SK-N-SH treated with all-trans-retinoic acid at 6 μM for 48 hours (cell line): ENCODE measurements at regions not wholly inside any gene's neighbourhood (a gene's known extent, or its start where the extent isn't known, plus 50 kb on each side); places are given as distances from the start of the nearest gene placed in this dataset.

Experiments
- ATAC-seq: fragments of 200-7000 bp; cut with Tn5 transposase; 3 replicates; pipeline ENCODE4 v1.9.1; 2020; ENCODE audit warnings: mild to moderate bottlenecking, moderate library complexity
- ARNTL ChIP-seq: fragments of 450-650 bp; formaldehyde crosslinking; IDR thresholded peaks from 2 replicates; pipeline ENCODE4 v1.5.0; 2020; ENCODE audit warnings: low read depth, mild to moderate bottlenecking, moderate library complexity, borderline replicate concordance
- BACH2 ChIP-seq: fragments of 250-450 bp; sonication (Bioruptor Pico); IDR thresholded peaks from 2 replicates; pipeline ENCODE4 v1.9.0; 2021; ENCODE audit warnings: mild to moderate bottlenecking, borderline replicate concordance
- CSDC2 ChIP-seq: fragments of 250-450 bp; sonication (Bioruptor Pico); IDR thresholded peaks from 2 replicates; pipeline ENCODE4 v1.5.0; 2020; ENCODE audit warnings: mild to moderate bottlenecking, moderate library complexity
- ESRRG ChIP-seq: fragments of 250-450 bp; sonication (Bioruptor Pico); IDR thresholded peaks from 2 replicates; pipeline ENCODE4 v1.6.1; 2021; ENCODE audit warnings: mild to moderate bottlenecking
- GLIS3 ChIP-seq: fragments of 250-450 bp; sonication (Bioruptor Pico); IDR thresholded peaks from 2 replicates; pipeline ENCODE4 v1.5.0; 2020; ENCODE audit warnings: mild to moderate bottlenecking, moderate library complexity
- ISL1 ChIP-seq: fragments of 250-450 bp; sonication (Bioruptor Pico); IDR thresholded peaks from 2 replicates; pipeline ENCODE4 v2.1.2; 2022; ENCODE audit warnings: mild to moderate bottlenecking, moderate library complexity
- OSR1 ChIP-seq: fragments of 250-450 bp; sonication (Bioruptor Pico); IDR thresholded peaks from 2 replicates; pipeline ENCODE4 v1.8.0; 2022; ENCODE audit warnings: moderate library complexity, mild to moderate bottlenecking, inconsistent platforms
- PPARA ChIP-seq: fragments of 250-450 bp; sonication (Bioruptor Pico); IDR thresholded peaks from 2 replicates; pipeline ENCODE4 v1.5.0; 2020; ENCODE audit warnings: mild to moderate bottlenecking, borderline replicate concordance
- RARB ChIP-seq: fragments of 250-450 bp; sonication (Bioruptor Pico); IDR thresholded peaks from 2 replicates; pipeline ENCODE4 v1.8.0; 2021; ENCODE audit warnings: mild to moderate bottlenecking, moderate library complexity
- SNAI2 ChIP-seq: fragments of 250-450 bp; sonication (Bioruptor Pico); IDR thresholded peaks from 2 replicates; pipeline ENCODE4 v1.5.0; 2020; ENCODE audit warnings: mild to moderate bottlenecking, moderate library complexity
- TCF4 ChIP-seq: fragments of 250-450 bp; sonication (Bioruptor Pico); IDR thresholded peaks from 2 replicates; pipeline ENCODE4 v1.8.0; 2021; ENCODE audit warnings: mild to moderate bottlenecking, moderate library complexity, borderline replicate concordance
- TOX ChIP-seq: fragments of 250-450 bp; sonication (Bioruptor Pico); IDR thresholded peaks from 2 replicates; pipeline ENCODE4 v1.8.0; 2021; ENCODE audit warnings: mild to moderate bottlenecking, moderate library complexity, borderline replicate concordance
- ZC3H10 ChIP-seq: fragments of 250-450 bp; sonication (Bioruptor Pico); IDR thresholded peaks from 2 replicates; pipeline ENCODE4 v1.5.1; 2021; ENCODE audit warnings: mild to moderate bottlenecking, moderate library complexity
- ZFP3 ChIP-seq: fragments of 250-450 bp; sonication (Bioruptor Pico); IDR thresholded peaks from 2 replicates; pipeline ENCODE4 v1.5.0; 2020; ENCODE audit warnings: mild to moderate bottlenecking, moderate library complexity
- ZFP30 ChIP-seq: fragments of 450-650 bp; formaldehyde crosslinking; IDR thresholded peaks from 2 replicates; pipeline ENCODE4 v1.5.0; 2022; ENCODE audit warnings: mild to moderate bottlenecking, moderate library complexity
- ZNF565 ChIP-seq: fragments of 450-650 bp; formaldehyde crosslinking; conservative IDR thresholded peaks from 2 replicates; pipeline ENCODE4 v1.5.0; 2020; ENCODE audit warnings: low read depth, mild to moderate bottlenecking, moderate library complexity
- ZNF8 ChIP-seq: fragments of 450-650 bp; formaldehyde crosslinking; IDR thresholded peaks from 2 replicates; pipeline ENCODE4 v1.5.0; 2020; ENCODE audit warnings: mild to moderate bottlenecking, moderate library complexity
- TF ChIP-seq, protein P1 (sequence below): fragments of 250-450 bp; sonication (Bioruptor Pico); IDR thresholded peaks from 2 replicates; pipeline ENCODE4 v1.5.1; 2021; ENCODE audit warnings: mild to moderate bottlenecking, moderate library complexity
- TF ChIP-seq, protein P2 (sequence below): fragments of 250-450 bp; sonication (Bioruptor Pico); IDR thresholded peaks from 2 replicates; pipeline ENCODE4 v1.8.0; 2020; ENCODE audit warnings: mild to moderate bottlenecking, moderate library complexity, borderline replicate concordance
- TF ChIP-seq, protein P3 (sequence below): fragments of 250-450 bp; sonication (Bioruptor Pico); IDR thresholded peaks from 2 replicates; pipeline ENCODE4 v1.5.1; 2020; ENCODE audit warnings: low read depth, mild to moderate bottlenecking, moderate library complexity
- TF ChIP-seq, protein P4 (sequence below): fragments of 250-450 bp; sonication (Bioruptor Pico); IDR thresholded peaks from 2 replicates; pipeline ENCODE4 v1.5.0; 2020; ENCODE audit warnings: mild to moderate bottlenecking, moderate library complexity

DNA sequence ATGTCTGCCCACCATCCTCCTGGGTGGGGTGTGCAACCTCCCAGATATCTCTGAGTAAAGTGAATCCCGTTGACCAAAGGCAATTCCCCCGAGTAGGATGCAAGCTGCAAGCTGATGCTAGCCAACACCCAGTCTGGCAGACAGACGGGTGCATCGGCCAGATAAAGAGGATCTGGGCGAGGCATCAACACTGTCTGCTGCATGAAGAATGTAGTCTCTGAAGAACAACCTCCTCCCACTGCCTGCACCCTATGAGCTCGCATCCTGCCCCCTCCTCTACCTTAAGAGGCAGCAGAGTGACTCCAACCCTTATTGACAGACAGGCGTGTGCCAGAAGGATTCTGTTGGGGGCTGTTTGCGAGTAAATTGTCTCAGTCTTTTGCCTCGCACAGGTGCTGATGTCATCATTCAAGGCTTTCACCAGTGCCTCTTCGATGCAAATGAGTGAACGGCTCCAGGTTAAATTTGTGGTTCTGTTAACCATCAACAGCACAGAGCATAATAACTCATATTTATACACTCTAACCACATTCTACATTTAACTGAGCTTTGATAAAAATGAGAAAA lies 546.9 kb downstream of the BCOR start:
- ATAC-seq: no peak
- TF ChIP-seq CSDC2 (CRISPR knock-in tag) (no peak), BACH2 (CRISPR knock-in tag) (no peak), ARNTL (CRISPR knock-in tag) (no peak), PPARA (CRISPR knock-in tag) (no peak)

DNA sequence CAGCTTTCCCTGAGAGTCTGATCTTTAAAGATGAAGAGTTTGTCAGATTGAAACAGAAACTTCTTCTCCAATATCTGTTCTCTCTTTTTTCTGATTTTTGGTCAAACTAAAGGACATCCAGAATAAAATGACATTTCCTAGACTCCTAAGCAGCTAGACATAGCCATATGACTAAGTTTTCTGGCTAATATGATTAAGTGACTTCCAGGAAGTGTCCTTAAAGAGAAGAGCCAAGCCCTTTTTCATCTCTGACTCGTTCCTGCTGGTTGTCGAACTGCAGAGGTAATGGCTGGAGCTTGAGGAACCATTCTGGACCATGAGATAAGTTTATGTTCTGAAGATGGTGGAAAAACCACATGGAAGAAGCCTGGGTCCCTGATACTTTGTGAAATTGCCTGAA lies 546.0 kb downstream of the BCOR start:
- ATAC-seq: no peak
- TF ChIP-seq ZFP30 (CRISPR knock-in tag) (no peak), BACH2 (CRISPR knock-in tag) (no peak), OSR1 (CRISPR knock-in tag) (no peak), ZC3H10 (CRISPR knock-in tag) (no peak), ARNTL (CRISPR knock-in tag) (no peak), TCF4 (CRISPR knock-in tag) (no peak), SNAI2 (CRISPR knock-in tag) (no peak), TOX (CRISPR knock-in tag) (no peak), CSDC2 (CRISPR knock-in tag) (no peak), ZFP3 (no peak), GLIS3 (CRISPR knock-in tag) (no peak), ZNF8 (CRISPR knock-in tag) (no peak), ESRRG (no peak), ISL1 (CRISPR knock-in tag) (no peak), PPARA (CRISPR knock-in tag) (no peak)
- TF ChIP-seq, protein P1, sequence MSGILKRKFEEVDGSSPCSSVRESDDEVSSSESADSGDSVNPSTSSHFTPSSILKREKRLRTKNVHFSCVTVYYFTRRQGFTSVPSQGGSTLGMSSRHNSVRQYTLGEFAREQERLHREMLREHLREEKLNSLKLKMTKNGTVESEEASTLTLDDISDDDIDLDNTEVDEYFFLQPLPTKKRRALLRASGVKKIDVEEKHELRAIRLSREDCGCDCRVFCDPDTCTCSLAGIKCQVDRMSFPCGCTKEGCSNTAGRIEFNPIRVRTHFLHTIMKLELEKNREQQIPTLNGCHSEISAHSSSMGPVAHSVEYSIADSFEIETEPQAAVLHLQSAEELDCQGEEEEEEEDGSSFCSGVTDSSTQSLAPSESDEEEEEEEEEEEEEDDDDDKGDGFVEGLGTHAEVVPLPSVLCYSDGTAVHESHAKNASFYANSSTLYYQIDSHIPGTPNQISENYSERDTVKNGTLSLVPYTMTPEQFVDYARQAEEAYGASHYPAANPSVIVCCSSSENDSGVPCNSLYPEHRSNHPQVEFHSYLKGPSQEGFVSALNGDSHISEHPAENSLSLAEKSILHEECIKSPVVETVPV: no peak
- TF ChIP-seq, protein P2, sequence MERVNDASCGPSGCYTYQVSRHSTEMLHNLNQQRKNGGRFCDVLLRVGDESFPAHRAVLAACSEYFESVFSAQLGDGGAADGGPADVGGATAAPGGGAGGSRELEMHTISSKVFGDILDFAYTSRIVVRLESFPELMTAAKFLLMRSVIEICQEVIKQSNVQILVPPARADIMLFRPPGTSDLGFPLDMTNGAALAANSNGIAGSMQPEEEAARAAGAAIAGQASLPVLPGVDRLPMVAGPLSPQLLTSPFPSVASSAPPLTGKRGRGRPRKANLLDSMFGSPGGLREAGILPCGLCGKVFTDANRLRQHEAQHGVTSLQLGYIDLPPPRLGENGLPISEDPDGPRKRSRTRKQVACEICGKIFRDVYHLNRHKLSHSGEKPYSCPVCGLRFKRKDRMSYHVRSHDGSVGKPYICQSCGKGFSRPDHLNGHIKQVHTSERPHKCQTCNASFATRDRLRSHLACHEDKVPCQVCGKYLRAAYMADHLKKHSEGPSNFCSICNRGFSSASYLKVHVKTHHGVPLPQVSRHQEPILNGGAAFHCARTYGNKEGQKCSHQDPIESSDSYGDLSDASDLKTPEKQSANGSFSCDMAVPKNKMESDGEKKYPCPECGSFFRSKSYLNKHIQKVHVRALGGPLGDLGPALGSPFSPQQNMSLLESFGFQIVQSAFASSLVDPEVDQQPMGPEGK (CRISPR knock-in tag): no peak
- TF ChIP-seq, protein P3, sequence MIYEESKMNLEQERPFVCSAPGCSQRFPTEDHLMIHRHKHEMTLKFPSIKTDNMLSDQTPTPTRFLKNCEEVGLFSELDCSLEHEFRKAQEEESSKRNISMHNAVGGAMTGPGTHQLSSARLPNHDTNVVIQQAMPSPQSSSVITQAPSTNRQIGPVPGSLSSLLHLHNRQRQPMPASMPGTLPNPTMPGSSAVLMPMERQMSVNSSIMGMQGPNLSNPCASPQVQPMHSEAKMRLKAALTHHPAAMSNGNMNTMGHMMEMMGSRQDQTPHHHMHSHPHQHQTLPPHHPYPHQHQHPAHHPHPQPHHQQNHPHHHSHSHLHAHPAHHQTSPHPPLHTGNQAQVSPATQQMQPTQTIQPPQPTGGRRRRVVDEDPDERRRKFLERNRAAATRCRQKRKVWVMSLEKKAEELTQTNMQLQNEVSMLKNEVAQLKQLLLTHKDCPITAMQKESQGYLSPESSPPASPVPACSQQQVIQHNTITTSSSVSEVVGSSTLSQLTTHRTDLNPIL (CRISPR knock-in tag): no peak
- TF ChIP-seq, all 23 proteins: peak for 0

DNA sequence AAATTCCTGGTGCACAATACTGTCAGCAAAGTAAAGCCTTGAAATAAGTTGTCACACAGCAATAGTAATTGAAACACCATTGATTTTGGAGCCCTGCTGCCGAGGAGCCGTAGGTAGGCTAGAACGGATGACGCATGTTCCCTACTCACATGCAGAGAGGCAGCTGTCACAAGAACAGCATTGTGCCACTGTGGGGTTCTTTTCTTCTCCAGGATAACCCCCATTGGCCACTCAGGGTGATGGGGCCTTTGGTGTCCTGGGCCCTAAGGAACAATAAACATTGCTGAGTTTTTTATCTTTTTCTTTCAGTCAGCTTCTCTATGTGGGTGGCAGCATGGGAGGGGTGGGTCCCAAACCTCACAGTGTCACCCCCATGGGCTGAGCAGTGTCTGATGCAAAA lies 542.3 kb downstream of the BCOR start:
- no peak for ATAC-seq
- no peak for TF ChIP-seq CSDC2 (CRISPR knock-in tag)
- no peak for TF ChIP-seq ZNF8 (CRISPR knock-in tag)
- TF ChIP-seq, protein P4, sequence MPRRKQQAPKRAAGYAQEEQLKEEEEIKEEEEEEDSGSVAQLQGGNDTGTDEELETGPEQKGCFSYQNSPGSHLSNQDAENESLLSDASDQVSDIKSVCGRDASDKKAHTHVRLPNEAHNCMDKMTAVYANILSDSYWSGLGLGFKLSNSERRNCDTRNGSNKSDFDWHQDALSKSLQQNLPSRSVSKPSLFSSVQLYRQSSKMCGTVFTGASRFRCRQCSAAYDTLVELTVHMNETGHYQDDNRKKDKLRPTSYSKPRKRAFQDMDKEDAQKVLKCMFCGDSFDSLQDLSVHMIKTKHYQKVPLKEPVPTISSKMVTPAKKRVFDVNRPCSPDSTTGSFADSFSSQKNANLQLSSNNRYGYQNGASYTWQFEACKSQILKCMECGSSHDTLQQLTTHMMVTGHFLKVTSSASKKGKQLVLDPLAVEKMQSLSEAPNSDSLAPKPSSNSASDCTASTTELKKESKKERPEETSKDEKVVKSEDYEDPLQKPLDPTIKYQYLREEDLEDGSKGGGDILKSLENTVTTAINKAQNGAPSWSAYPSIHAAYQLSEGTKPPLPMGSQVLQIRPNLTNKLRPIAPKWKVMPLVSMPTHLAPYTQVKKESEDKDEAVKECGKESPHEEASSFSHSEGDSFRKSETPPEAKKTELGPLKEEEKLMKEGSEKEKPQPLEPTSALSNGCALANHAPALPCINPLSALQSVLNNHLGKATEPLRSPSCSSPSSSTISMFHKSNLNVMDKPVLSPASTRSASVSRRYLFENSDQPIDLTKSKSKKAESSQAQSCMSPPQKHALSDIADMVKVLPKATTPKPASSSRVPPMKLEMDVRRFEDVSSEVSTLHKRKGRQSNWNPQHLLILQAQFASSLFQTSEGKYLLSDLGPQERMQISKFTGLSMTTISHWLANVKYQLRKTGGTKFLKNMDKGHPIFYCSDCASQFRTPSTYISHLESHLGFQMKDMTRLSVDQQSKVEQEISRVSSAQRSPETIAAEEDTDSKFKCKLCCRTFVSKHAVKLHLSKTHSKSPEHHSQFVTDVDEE (CRISPR knock-in tag): no peak
- no peak for TF ChIP-seq PPARA (CRISPR knock-in tag)
- TF ChIP-seq ZC3H10 (CRISPR knock-in tag): no peak
- TF ChIP-seq SNAI2 (CRISPR knock-in tag): no peak
- no peak for TF ChIP-seq RARB (CRISPR knock-in tag)
- TF ChIP-seq ISL1 (CRISPR knock-in tag): no peak
- TF ChIP-seq, protein P1: no peak
- no peak for TF ChIP-seq ZNF565
- TF ChIP-seq ARNTL (CRISPR knock-in tag): no peak
- TF ChIP-seq ZFP30 (CRISPR knock-in tag): no peak
- no peak for TF ChIP-seq GLIS3 (CRISPR knock-in tag)
- no peak for TF ChIP-seq BACH2 (CRISPR knock-in tag)
- TF ChIP-seq, all 23 proteins: peak for 0
